Brain microvascular endothelial cell (primary cell): ENCODE measurements at regions not wholly inside any gene's neighbourhood (a gene's known extent, or its start where the extent isn't known, plus 50 kb on each side); places are given as distances from the start of the nearest gene placed in this dataset.

Source experiments
- DNase-seq: peaks from one replicate; pipeline ENCODE4 v3.0.0-alpha.2; 2020
- H3K27ac ChIP-seq: fragments of 250-450 bp; sonication (Bioruptor Pico); 2 replicates; pipeline ENCODE4 v1.5.1; 2020; ENCODE audit warnings: mild to moderate bottlenecking, moderate library complexity
- H3K27me3 ChIP-seq: fragments of 250-450 bp; sonication (Bioruptor Pico); replicated peaks from 2 replicates; pipeline ENCODE4 v1.5.1; 2020; ENCODE audit warnings: mild to moderate bottlenecking
- H3K36me3 ChIP-seq: fragments of 250-450 bp; sonication (Bioruptor Pico); replicated peaks from 2 replicates; pipeline ENCODE4 v1.5.1; 2020; ENCODE audit warnings: mild to moderate bottlenecking
- H3K4me3 ChIP-seq: 2 replicates; pipeline ENCODE4 v1.5.1; 2011; ENCODE audit warnings: low read depth, mild to moderate bottlenecking, control low read depth, low read length, moderate library complexity
- in situ Hi-C: cut with HindIII; loops from 2 replicates; pipeline ENCODE4 v1.10.0; 2017; ENCODE audit warnings: low sequenced_read_pairs, low pct_ligation_motif_present
- TF ChIP-seq, protein P1 (sequence below): IDR thresholded peaks from 2 replicates; pipeline ENCODE4 v1.5.1; 2011; ENCODE audit warnings: low read depth, mild to moderate bottlenecking, moderate library complexity, low read length, control low read depth, inconsistent platforms; ENCODE audit errors: missing control alignments

DNA sequence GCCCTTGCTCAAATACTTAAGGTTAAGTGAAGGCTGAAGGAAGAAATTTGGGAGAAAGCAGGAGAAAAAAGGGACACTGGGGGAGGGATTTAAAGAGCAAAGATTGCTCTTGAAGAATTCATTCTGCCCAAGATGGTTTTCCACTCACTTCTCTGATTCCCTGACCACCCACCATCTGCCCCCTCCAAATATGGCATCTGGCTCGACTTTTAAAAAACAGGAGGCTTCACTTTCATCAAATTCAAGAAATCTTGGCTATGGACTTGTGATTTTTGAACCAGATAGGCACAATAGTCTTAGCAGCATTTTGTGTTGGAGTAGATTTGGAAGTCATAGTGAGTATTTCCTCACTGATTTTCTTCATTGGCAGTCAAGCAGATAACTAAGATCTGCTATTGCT lies 574.4 kb upstream of the SUCLG2 start:
- no peak overlapping the region for H3K4me3 ChIP-seq
- TF ChIP-seq, protein P1, sequence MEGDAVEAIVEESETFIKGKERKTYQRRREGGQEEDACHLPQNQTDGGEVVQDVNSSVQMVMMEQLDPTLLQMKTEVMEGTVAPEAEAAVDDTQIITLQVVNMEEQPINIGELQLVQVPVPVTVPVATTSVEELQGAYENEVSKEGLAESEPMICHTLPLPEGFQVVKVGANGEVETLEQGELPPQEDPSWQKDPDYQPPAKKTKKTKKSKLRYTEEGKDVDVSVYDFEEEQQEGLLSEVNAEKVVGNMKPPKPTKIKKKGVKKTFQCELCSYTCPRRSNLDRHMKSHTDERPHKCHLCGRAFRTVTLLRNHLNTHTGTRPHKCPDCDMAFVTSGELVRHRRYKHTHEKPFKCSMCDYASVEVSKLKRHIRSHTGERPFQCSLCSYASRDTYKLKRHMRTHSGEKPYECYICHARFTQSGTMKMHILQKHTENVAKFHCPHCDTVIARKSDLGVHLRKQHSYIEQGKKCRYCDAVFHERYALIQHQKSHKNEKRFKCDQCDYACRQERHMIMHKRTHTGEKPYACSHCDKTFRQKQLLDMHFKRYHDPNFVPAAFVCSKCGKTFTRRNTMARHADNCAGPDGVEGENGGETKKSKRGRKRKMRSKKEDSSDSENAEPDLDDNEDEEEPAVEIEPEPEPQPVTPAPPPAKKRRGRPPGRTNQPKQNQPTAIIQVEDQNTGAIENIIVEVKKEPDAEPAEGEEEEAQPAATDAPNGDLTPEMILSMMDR, result no peak
- in situ Hi-C loops, result no loop called here
- H3K36me3 ChIP-seq, result no peaks in the 10 kb centered on the region
- no peaks in the 10 kb centered on the region for H3K27me3 ChIP-seq
- DNase-seq, result no peak
- no peak overlapping the region for H3K27ac ChIP-seq

DNA sequence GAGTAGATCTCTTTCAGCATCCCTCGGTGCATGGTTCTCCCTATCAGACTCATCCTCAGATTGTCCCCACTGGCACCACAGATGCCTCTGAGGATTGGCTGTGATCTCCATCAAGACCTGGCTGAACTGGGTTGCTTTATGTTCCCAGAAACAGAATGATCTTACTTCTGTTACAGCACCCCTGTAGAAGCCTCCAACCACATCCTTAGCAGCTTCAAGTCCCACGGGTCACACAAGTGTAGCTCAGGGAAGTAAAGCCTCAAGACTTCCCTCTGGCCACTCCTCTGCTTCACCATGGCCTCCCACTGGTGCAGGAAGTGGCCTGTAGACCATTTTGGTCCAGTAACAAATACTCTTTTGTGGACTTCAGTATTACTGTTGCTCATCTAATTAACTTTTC lies 566.4 kb upstream of the SUCLG2 start:
- no peak for DNase-seq
- Histone ChIP-seq H3K27me3 (no peaks in the 10 kb centered on the region), H3K27ac (no peak overlapping the region), H3K36me3 (no peaks in the 10 kb centered on the region), H3K4me3 (no peak overlapping the region)
- in situ Hi-C loops, result no loop called here
- TF ChIP-seq, protein P1, result no peak

DNA sequence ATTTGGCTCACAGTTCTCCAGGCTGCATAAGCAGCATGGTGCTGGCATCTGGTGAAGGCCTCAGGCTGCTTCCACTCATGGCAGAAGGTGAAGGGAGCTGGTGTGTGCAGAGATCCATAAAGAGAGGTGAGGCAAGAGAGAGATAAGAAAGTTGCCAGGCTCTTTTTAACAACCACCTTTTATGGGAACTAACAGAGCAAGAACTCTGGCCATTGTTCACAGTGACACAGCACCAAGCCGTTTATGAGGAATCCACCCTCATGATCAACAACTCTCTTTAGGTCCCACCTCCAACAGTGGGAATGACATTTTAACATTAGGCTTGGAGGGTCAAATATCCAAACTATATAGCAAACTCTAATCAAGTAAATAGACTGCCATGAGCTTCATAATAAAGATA lies 557.2 kb upstream of the SUCLG2 start:
- no peak for DNase-seq
- no peaks in the 10 kb centered on the region for H3K36me3 ChIP-seq
- H3K4me3 ChIP-seq, result no peak overlapping the region
- H3K27ac ChIP-seq, result no peak overlapping the region
- H3K27me3 ChIP-seq, result no peaks in the 10 kb centered on the region
- TF ChIP-seq, protein P1, result no peak
- in situ Hi-C loops, result no loop called here

DNA sequence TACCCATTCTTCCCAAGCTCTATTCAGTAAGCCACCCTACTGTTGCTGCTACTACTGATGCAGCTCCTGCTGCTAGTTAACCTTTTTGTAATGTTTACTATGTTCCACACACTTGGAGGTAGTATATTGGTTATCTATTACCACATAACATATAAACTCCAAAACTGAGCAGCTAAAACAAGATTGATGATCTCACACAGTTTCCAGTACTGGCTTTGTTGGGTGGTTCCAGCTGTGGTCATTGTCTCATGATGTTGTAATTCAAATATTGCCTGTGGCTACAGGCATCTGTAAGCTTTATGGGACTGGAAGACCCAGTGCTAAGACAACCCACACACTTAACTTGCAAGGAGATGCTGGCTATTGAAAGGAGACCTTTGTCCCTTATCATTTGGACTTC lies 556.2 kb upstream of the SUCLG2 start:
- in situ Hi-C loops, result no loop called here
- no peak for DNase-seq
- no peak overlapping the region for H3K27ac ChIP-seq

DNA sequence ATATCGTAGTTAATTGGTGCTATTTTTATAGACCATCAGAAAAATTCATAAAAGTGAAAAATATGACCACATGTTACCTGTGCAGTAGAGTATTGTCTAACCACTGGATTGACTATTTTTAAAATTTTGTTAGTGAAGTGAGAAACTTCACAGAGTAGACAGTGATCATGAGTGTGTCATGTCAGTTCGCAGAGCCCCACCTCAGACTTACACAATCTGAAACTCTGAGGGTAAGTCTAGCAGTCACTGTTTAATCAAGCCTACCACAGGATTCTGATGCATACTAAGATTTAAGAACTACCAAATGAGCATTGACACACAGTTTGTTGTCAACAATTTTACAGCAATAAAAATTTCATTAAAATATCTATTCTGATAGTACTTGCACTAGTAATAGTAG lies 552.9 kb upstream of the SUCLG2 start:
- in situ Hi-C loops, result no loop called here
- no peak for DNase-seq
- Histone ChIP-seq H3K36me3 (no peaks in the 10 kb centered on the region), H3K27me3 (no peaks in the 10 kb centered on the region), H3K27ac (no peak overlapping the region), H3K4me3 (no peak overlapping the region)
- TF ChIP-seq, protein P1, result no peak

More for the DNA sequence above, 556.2 kb upstream of the SUCLG2 start:
- Histone ChIP-seq H3K27me3 (no peaks in the 10 kb centered on the region), H3K4me3 (no peak overlapping the region), H3K36me3 (no peaks in the 10 kb centered on the region)
- TF ChIP-seq, protein P1, result no peak

DNA sequence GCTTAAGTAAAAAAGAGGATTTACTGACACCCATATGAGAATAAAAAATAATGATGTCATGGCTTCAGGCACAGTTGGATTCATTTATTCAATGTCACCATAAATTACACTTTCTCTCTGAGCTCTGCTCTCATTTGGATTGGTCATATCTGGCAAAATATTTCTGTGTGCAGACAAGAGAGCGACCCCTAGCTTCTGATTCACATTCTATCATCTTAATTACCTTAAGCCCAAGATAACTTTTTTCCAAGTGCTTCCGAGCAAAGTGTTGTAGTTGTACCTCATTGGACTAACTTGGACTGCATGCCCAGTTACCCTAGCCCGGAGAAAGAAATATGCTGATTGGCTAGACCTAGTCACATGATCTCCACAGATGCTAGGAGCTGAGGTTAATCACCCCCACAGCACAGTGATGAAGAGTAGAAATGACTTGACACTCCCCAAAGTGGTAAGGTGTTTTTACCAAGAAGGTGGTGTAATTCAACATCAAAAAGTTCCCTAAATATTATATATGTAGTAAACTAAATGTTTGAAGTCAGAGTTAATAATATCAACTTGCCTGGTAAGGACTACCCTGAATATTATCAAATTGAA lies 552.2 kb upstream of the SUCLG2 start:
- in situ Hi-C loops, result no loop called here
- DNase-seq, result no peak
- no peaks in the 10 kb centered on the region for H3K27me3 ChIP-seq
- H3K27ac ChIP-seq, result no peak overlapping the region
- TF ChIP-seq, protein P1, result no peak
- H3K36me3 ChIP-seq, result no peaks in the 10 kb centered on the region
- no peak overlapping the region for H3K4me3 ChIP-seq
